H9 (cell line): ENCODE measurements at regions not wholly inside any gene's neighbourhood (a gene's known extent, or its start where the extent isn't known, plus 50 kb on each side); places are given as distances from the start of the nearest gene placed in this dataset.
A peak's percentile ranks its signal among the peaks of the same experiment; 100 is the strongest.

Experiments
- DNase-seq: peaks from one replicate; pipeline ENCODE4 v3.0.0-alpha.2; 2017
- H2AFZ ChIP-seq: one replicate; pipeline ENCODE4 v1.6.1; 2013; ENCODE audit warnings: mild to moderate bottlenecking, low read length, control low read depth, moderate library complexity
- H2AK5ac ChIP-seq: 2 replicates; pipeline ENCODE4 v1.6.1; 2013; ENCODE audit warnings: low read length, control low read depth, mixed read lengths; ENCODE audit not compliant: insufficient read length
- H2BK120ac ChIP-seq: one replicate; pipeline ENCODE4 v1.6.1; 2013; ENCODE audit warnings: low read depth, mild to moderate bottlenecking, low read length, control low read depth, inconsistent platforms; ENCODE audit not compliant: poor library complexity, severe bottlenecking
- H2BK12ac ChIP-seq: 2 replicates; pipeline ENCODE4 v1.6.1; 2013; ENCODE audit warnings: low read length, control low read depth, mixed read lengths, low read depth; ENCODE audit not compliant: insufficient read length
- H2BK15ac ChIP-seq: 2 replicates; pipeline ENCODE4 v1.6.1; 2013; ENCODE audit warnings: low read depth, low read length, control low read depth
- H2BK20ac ChIP-seq: one replicate; pipeline ENCODE4 v1.6.1; 2013; ENCODE audit warnings: low read depth, mild to moderate bottlenecking, low read length, control low read depth, inconsistent platforms; ENCODE audit not compliant: poor library complexity, severe bottlenecking
- H2BK5ac ChIP-seq: 2 replicates; pipeline ENCODE4 v1.6.1; 2013; ENCODE audit warnings: low read length, control low read depth, mixed read lengths; ENCODE audit not compliant: insufficient read length
- H3K14ac ChIP-seq: 2 replicates; pipeline ENCODE4 v1.6.1; 2013; ENCODE audit warnings: low read length, control low read depth; ENCODE audit not compliant: insufficient read depth
- H3K18ac ChIP-seq: 2 replicates; pipeline ENCODE4 v1.6.1; 2013; ENCODE audit warnings: low read depth, mild to moderate bottlenecking, mixed read lengths, low read length, control low read depth; ENCODE audit not compliant: insufficient read length
- H3K23ac ChIP-seq: 2 replicates; pipeline ENCODE4 v1.6.1; 2013; ENCODE audit warnings: low read length, control low read depth, mixed read lengths, low read depth; ENCODE audit not compliant: insufficient read length
- H3K23me2 ChIP-seq: 2 replicates; pipeline ENCODE4 v1.6.1; 2013; ENCODE audit warnings: low read depth, mild to moderate bottlenecking, mixed read lengths, low read length, control low read depth; ENCODE audit not compliant: insufficient read length, poor library complexity, severe bottlenecking
- H3K27ac ChIP-seq: 2 replicates; pipeline ENCODE4 v1.5.1; 2013; ENCODE audit warnings: low read length, control low read depth, mixed read lengths, low read depth; ENCODE audit not compliant: insufficient read length
- H3K27me3 ChIP-seq: 2 replicates; pipeline ENCODE4 v1.6.1; 2013; ENCODE audit warnings: low read length, control low read depth, inconsistent platforms; ENCODE audit not compliant: insufficient read depth
- H3K4ac ChIP-seq: 2 replicates; pipeline ENCODE4 v1.6.1; 2013; ENCODE audit warnings: low read depth, mild to moderate bottlenecking, control low read depth, inconsistent platforms, low read length, moderate library complexity
- H3K4me1 ChIP-seq: 2 replicates; pipeline ENCODE4 v1.6.1; 2013; ENCODE audit warnings: low read length, control low read depth, inconsistent platforms; ENCODE audit not compliant: insufficient read depth
- H3K4me2 ChIP-seq: 2 replicates; pipeline ENCODE4 v1.6.1; 2013; ENCODE audit warnings: low read length, control low read depth, mixed read lengths; ENCODE audit not compliant: insufficient read length, insufficient read depth
- H3K56ac ChIP-seq: 2 replicates; pipeline ENCODE4 v1.6.1; 2013; ENCODE audit warnings: low read depth, mild to moderate bottlenecking, mixed read lengths, low read length, control low read depth; ENCODE audit not compliant: insufficient read length
- H3K79me1 ChIP-seq: 2 replicates; pipeline ENCODE4 v1.6.1; 2013; ENCODE audit warnings: low read depth, mild to moderate bottlenecking, moderate library complexity, low read length, control low read depth, inconsistent platforms; ENCODE audit not compliant: insufficient read depth, poor library complexity, severe bottlenecking
- H3K79me2 ChIP-seq: 2 replicates; pipeline ENCODE4 v1.6.1; 2013; ENCODE audit warnings: low read length, control low read depth, inconsistent platforms; ENCODE audit not compliant: insufficient read depth
- H3K9ac ChIP-seq: 2 replicates; pipeline ENCODE4 v1.6.1; 2013; ENCODE audit warnings: low read length, control low read depth, mixed read lengths; ENCODE audit not compliant: insufficient read length; ENCODE audit errors: extremely low read depth
- H3K9me3 ChIP-seq: one replicate; pipeline ENCODE4 v1.6.1; 2013; ENCODE audit warnings: low read depth, low read length, inconsistent platforms; ENCODE audit not compliant: control insufficient read depth
- H3T11ph ChIP-seq: one replicate; pipeline ENCODE4 v1.6.1; 2013; ENCODE audit warnings: mild to moderate bottlenecking, low read length, control low read depth, inconsistent platforms
- H4K20me1 ChIP-seq: one replicate; pipeline ENCODE4 v1.6.1; 2013; ENCODE audit not compliant: control insufficient read depth, insufficient read length, insufficient read depth
- H4K5ac ChIP-seq: 2 replicates; pipeline ENCODE4 v1.6.1; 2013; ENCODE audit warnings: low read depth, mild to moderate bottlenecking, mixed read lengths, low read length, control low read depth; ENCODE audit not compliant: insufficient read length
- H4K8ac ChIP-seq: replicated peaks from 2 replicates; pipeline ENCODE4 v1.6.1; 2013; ENCODE audit warnings: low read length, control low read depth, mixed read lengths, low read depth; ENCODE audit not compliant: insufficient read length
- H4K91ac ChIP-seq: 2 replicates; pipeline ENCODE4 v1.6.1; 2013; ENCODE audit warnings: low read depth, mild to moderate bottlenecking, moderate library complexity, mixed read lengths, low read length, control low read depth; ENCODE audit not compliant: insufficient read length
- H3K27ac Mint-ChIP-seq, 3 experiments: 2 replicates in 2 of 3; 3 replicates in 1 of 3; pipeline ENCODE4 v1.8.0; 2020 to 2021; ENCODE audit warnings: mixed read lengths in 3 of 3, mild to moderate bottlenecking in 1 of 3, moderate library complexity in 1 of 3
- H3K27me3 Mint-ChIP-seq: 2 replicates; pipeline ENCODE4 v1.8.0; 2021; ENCODE audit warnings: low read depth, mild to moderate bottlenecking, moderate library complexity, mixed read lengths
- H3K36me3 Mint-ChIP-seq, 3 experiments: 2 replicates in 2 of 3; 3 replicates in 1 of 3; pipeline ENCODE4 v1.8.0; 2020 to 2021; ENCODE audit warnings: low read depth in 3 of 3, mixed read lengths in 3 of 3; ENCODE audit not compliant: insufficient read depth in 1 of 3
- H3K4me1 Mint-ChIP-seq, 2 experiments: 2 replicates each; pipeline ENCODE4 v1.8.0; 2020; ENCODE audit warnings: mixed read lengths in 2 of 2
- H3K4me3 Mint-ChIP-seq, 2 experiments: 2 replicates in 1 of 2; 3 replicates in 1 of 2; pipeline ENCODE4 v1.8.0; 2020 to 2021; ENCODE audit warnings: mild to moderate bottlenecking in 2 of 2, mixed read lengths in 2 of 2, moderate library complexity in 1 of 2
- H3K9me3 Mint-ChIP-seq, 2 experiments: 2 replicates in 1 of 2; 3 replicates in 1 of 2; pipeline ENCODE4 v1.8.0; 2020; ENCODE audit warnings: mild to moderate bottlenecking in 2 of 2, mixed read lengths in 2 of 2, moderate library complexity in 1 of 2
- WGBS: extraction: QIAGEN DNeasy Blood & Tissue Kit; methylation state at CpG from one replicate; pipeline ENCODE4 v1.1.7; 2013; ENCODE audit warnings: missing lambda C conversion rate, low lambda C conversion rate, mixed read lengths; ENCODE audit not compliant: insufficient read length; ENCODE audit errors: extremely low coverage; 5-methylcytosine and 5-hydroxymethylcytosine counted together
- TF ChIP-seq, protein P1 (sequence below): fragments of 200-600 bp; sonication (generic); conservative IDR thresholded peaks from 3 replicates; pipeline ENCODE4 v1.8.0; 2021; ENCODE audit warnings: antibody characterized with exemption, mild to moderate bottlenecking

DNA sequence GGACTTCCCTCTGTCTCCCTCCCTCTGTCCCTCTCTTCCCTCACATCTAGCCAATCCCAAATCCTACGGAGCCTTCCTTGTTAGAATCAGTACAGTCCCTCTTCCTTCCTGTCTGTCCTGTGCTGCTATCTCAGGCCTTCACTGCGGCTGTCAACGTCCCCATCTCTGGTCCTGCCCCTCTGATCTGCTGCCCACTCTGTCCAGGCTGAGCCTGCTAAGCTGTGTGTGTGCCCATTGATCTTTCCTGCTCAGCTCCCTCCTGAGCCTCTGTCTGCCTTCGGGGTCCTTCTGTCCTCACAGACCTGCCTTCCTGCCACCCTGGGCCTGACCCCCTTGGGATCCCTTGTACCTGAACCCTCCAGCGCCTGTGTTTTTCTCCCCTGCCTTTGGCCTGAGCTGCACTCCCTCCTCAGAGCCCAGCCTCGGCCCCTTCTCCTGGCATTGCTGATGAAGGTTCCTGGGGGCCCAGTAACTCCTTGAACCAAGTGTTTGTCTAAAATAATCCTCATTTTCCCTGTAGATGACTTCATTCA lies 182.1 kb upstream of the SHH start:
- H3K4me1 ChIP-seq = no peaks in the 10 kb centered on the region
- TF ChIP-seq, protein P1, sequence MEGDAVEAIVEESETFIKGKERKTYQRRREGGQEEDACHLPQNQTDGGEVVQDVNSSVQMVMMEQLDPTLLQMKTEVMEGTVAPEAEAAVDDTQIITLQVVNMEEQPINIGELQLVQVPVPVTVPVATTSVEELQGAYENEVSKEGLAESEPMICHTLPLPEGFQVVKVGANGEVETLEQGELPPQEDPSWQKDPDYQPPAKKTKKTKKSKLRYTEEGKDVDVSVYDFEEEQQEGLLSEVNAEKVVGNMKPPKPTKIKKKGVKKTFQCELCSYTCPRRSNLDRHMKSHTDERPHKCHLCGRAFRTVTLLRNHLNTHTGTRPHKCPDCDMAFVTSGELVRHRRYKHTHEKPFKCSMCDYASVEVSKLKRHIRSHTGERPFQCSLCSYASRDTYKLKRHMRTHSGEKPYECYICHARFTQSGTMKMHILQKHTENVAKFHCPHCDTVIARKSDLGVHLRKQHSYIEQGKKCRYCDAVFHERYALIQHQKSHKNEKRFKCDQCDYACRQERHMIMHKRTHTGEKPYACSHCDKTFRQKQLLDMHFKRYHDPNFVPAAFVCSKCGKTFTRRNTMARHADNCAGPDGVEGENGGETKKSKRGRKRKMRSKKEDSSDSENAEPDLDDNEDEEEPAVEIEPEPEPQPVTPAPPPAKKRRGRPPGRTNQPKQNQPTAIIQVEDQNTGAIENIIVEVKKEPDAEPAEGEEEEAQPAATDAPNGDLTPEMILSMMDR = no peak
- H2AK5ac ChIP-seq = no peak overlapping the region
- Mint-ChIP-seq H3K4me1 (no peaks in the 10 kb centered on the region), H3K27me3 (peaks cover 11% of the 10 kb centered on the region), H3K36me3 (no peaks in the 10 kb centered on the region), H3K27ac (peak overlapping the region in 1 of 3 experiments; percentile 31; a peak in 1 of 7 replicates), H3K4me3 (no peak overlapping the region), H3K9me3 (peaks cover 7 to 16% of the 10 kb centered on the region in 2 experiments)
- no peak overlapping the region for H2BK120ac ChIP-seq
- H4K20me1 ChIP-seq = no peaks in the 10 kb centered on the region
- WGBS = no CpG with 5 or more reads among the region's 6 CpGs
- H2BK15ac ChIP-seq = no peak overlapping the region
- no peaks in the 10 kb centered on the region for H3K79me2 ChIP-seq
- H2BK20ac ChIP-seq = no peak overlapping the region
- no peak overlapping the region; the same call in 1 of the 2 replicates for H3K14ac ChIP-seq
- no peak overlapping the region for H3K18ac ChIP-seq
- no peaks in the 10 kb centered on the region for H3K9me3 ChIP-seq
- H2BK12ac ChIP-seq = no peak overlapping the region
- no peak overlapping the region for H3K4me2 ChIP-seq
- H3T11ph ChIP-seq = no peak overlapping the region
- no peaks in the 10 kb centered on the region for H3K79me1 ChIP-seq
- H3K27me3 ChIP-seq = no peaks in the 10 kb centered on the region
- no peak overlapping the region for H3K4ac ChIP-seq
- no peak overlapping the region for H2BK5ac ChIP-seq
- H3K27ac ChIP-seq = no peak overlapping the region
- no peak overlapping the region for H3K23ac ChIP-seq
- H3K23me2 ChIP-seq = no peaks in the 10 kb centered on the region
- no peak overlapping the region for H3K56ac ChIP-seq
- peak; percentile 18 for DNase-seq
- H3K9ac ChIP-seq = no peak overlapping the region
- H4K91ac ChIP-seq = no peak overlapping the region
- no peak overlapping the region for H4K5ac ChIP-seq
- no peak overlapping the region for H2AFZ ChIP-seq
- H4K8ac ChIP-seq = no peak overlapping the region
